Neural cell (in vitro differentiated cells): ENCODE measurements at regions not wholly inside any gene's neighbourhood (a gene's known extent, or its start where the extent isn't known, plus 50 kb on each side); places are given as distances from the start of the nearest gene placed in this dataset.

Experiments
- H2AFZ ChIP-seq: fragments of 200-600, 300-800 bp; sonication (generic), shearing (Covaris generic); 2 replicates; pipeline ENCODE4 v1.6.0; 2014; ENCODE audit warnings: low read depth, mild to moderate bottlenecking, antibody characterized with exemption, low read length, moderate library complexity
- H3F3A ChIP-seq: fragments of 200-600 bp; shearing (Covaris generic); 2 replicates; pipeline ENCODE4 v1.6.1; 2016; ENCODE audit warnings: mild to moderate bottlenecking, moderate library complexity, mixed read lengths, antibody characterized with exemption, low read length; ENCODE audit not compliant: insufficient read depth, poor library complexity, severe bottlenecking
- H3K27ac ChIP-seq: fragments of 200-600, 300-800 bp; sonication (generic), shearing (Covaris generic); 2 replicates; pipeline ENCODE4 v1.5.1; 2014; ENCODE audit warnings: mild to moderate bottlenecking, low read length, moderate library complexity
- H3K27me3 ChIP-seq: fragments of 300-800, 200-600 bp; sonication (generic), shearing (Covaris generic); 2 replicates; pipeline ENCODE4 v1.6.0; 2014; ENCODE audit warnings: mild to moderate bottlenecking, low read depth, low read length, moderate library complexity; ENCODE audit not compliant: insufficient read depth
- H3K36me3 ChIP-seq: fragments of 300-800, 200-600 bp; sonication (generic), shearing (Covaris generic); 2 replicates; pipeline ENCODE4 v1.5.1; 2014; ENCODE audit warnings: mild to moderate bottlenecking, antibody characterized with exemption, low read length, moderate library complexity; ENCODE audit not compliant: insufficient read depth
- H3K4me2 ChIP-seq: fragments of 300-800, 200-600 bp; sonication (generic), shearing (Covaris generic); 2 replicates; pipeline ENCODE4 v1.6.0; 2014; ENCODE audit warnings: mild to moderate bottlenecking, low read length
- H3K4me3 ChIP-seq: fragments of 300-800, 200-600 bp; sonication (generic), shearing (Covaris generic); 2 replicates; pipeline ENCODE4 v1.5.1; 2014; ENCODE audit warnings: mild to moderate bottlenecking, low read length, moderate library complexity
- H3K79me2 ChIP-seq: fragments of 200-600 bp; shearing (Covaris generic); replicated peaks from 2 replicates; pipeline ENCODE4 v1.6.0; 2014; ENCODE audit warnings: mild to moderate bottlenecking, low read length, moderate library complexity; ENCODE audit not compliant: insufficient read depth
- H3K9ac ChIP-seq: fragments of 300-800, 200-600 bp; sonication (generic), shearing (Covaris generic); 2 replicates; pipeline ENCODE4 v1.6.1; 2016; ENCODE audit warnings: mild to moderate bottlenecking, low read length, mixed read lengths
- H3K9me2 ChIP-seq: fragments of 200-600 bp; shearing (Covaris generic); 2 replicates; pipeline ENCODE4 v1.6.1; 2016; ENCODE audit warnings: mild to moderate bottlenecking, low read length, mixed read lengths; ENCODE audit not compliant: insufficient read depth
- H3K9me3 ChIP-seq: fragments of 200-600, 300-800 bp; sonication (generic), shearing (Covaris generic); 2 replicates; pipeline ENCODE4 v1.6.1; 2016; ENCODE audit warnings: mild to moderate bottlenecking, mixed run types, low read length, moderate library complexity, mixed read lengths
- H4K20me1 ChIP-seq: fragments of 200-600 bp; shearing (Covaris generic); 2 replicates; pipeline ENCODE4 v1.6.1; 2016; ENCODE audit warnings: mild to moderate bottlenecking, mixed run types; ENCODE audit not compliant: insufficient read depth
- EP300 ChIP-seq: fragments of 450-650 bp; conservative IDR thresholded peaks from 2 replicates; pipeline ENCODE4 v1.6.1; 2014; ENCODE audit warnings: antibody characterized with exemption, mild to moderate bottlenecking, moderate library complexity; ENCODE audit not compliant: poor library complexity, severe bottlenecking
- EZH2 ChIP-seq: fragments of 200-600, 300-800 bp; shearing (Covaris generic), sonication (generic); IDR thresholded peaks from 2 replicates; pipeline ENCODE4 v1.6.1; 2014; ENCODE audit warnings: antibody characterized with exemption, low read length, borderline replicate concordance, mild to moderate bottlenecking; ENCODE audit not compliant: insufficient read depth, poor library complexity, severe bottlenecking
- MXI1 ChIP-seq: fragments of 450-650 bp; conservative IDR thresholded peaks from 2 replicates; pipeline ENCODE4 v1.6.1; 2014; ENCODE audit warnings: antibody characterized with exemption, mild to moderate bottlenecking; ENCODE audit not compliant: poor library complexity, severe bottlenecking
- POLR2AphosphoS5 ChIP-seq: IDR thresholded peaks from 2 replicates; pipeline ENCODE4 v1.6.1; 2012
- RAD21 ChIP-seq: fragments of 450-650 bp; conservative IDR thresholded peaks from 2 replicates; pipeline ENCODE4 v1.6.1; 2014; ENCODE audit warnings: antibody characterized with exemption, mild to moderate bottlenecking, moderate library complexity
- SMC3 ChIP-seq: fragments of 450-650 bp; conservative IDR thresholded peaks from 2 replicates; pipeline ENCODE4 v1.6.1; 2014; ENCODE audit warnings: antibody characterized with exemption, mild to moderate bottlenecking, moderate library complexity; ENCODE audit not compliant: poor library complexity
- TAF1 ChIP-seq: IDR thresholded peaks from 2 replicates; pipeline ENCODE4 v1.6.1; 2012; ENCODE audit warnings: low read depth
- TF ChIP-seq, protein P1 (sequence below): fragments of 450-650 bp; IDR thresholded peaks from 2 replicates; pipeline ENCODE4 v1.5.1; 2014; ENCODE audit warnings: antibody characterized with exemption, mild to moderate bottlenecking, moderate library complexity; ENCODE audit not compliant: poor library complexity, severe bottlenecking
- TF ChIP-seq, protein P2 (sequence below): IDR thresholded peaks from 2 replicates; pipeline ENCODE4 v1.6.1; 2012; ENCODE audit warnings: borderline replicate concordance

DNA sequence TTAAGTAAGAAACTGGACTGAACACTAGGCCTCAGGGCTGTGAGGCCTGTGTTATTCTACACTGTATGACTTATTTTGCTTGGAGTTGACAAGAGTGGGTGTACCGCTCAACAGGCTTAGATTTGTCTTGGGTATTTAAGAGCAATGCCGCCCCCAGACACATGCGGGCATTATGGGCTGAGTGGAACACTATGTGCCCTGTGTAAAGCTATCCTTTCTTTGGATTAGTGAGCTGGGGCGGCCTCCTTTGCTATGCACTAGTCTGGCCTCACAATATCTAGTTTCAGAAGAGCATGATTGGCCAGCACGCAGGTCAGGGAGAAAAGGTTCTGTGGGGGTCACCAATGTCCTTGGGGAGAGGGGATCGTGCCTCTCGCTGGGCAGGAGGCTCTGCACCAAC is 206.3 kb upstream of the GDNF start:
- no peak overlapping the region for H2AFZ ChIP-seq
- H4K20me1 ChIP-seq, result no peaks in the 10 kb centered on the region
- H3K4me3 ChIP-seq, result no peak overlapping the region
- H3K9ac ChIP-seq, result no peak overlapping the region
- no peak overlapping the region for H3K27ac ChIP-seq
- no peaks in the 10 kb centered on the region for H3K27me3 ChIP-seq
- H3K4me2 ChIP-seq, result no peak overlapping the region
- no peaks in the 10 kb centered on the region for H3K9me3 ChIP-seq
- no peaks in the 10 kb centered on the region for H3K36me3 ChIP-seq
- H3K79me2 ChIP-seq, result no peaks in the 10 kb centered on the region
- H3F3A ChIP-seq, result no peaks in the 10 kb centered on the region
- no peaks in the 10 kb centered on the region for H3K9me2 ChIP-seq
- TF ChIP-seq RAD21, result no peak
- TF ChIP-seq, protein P1, sequence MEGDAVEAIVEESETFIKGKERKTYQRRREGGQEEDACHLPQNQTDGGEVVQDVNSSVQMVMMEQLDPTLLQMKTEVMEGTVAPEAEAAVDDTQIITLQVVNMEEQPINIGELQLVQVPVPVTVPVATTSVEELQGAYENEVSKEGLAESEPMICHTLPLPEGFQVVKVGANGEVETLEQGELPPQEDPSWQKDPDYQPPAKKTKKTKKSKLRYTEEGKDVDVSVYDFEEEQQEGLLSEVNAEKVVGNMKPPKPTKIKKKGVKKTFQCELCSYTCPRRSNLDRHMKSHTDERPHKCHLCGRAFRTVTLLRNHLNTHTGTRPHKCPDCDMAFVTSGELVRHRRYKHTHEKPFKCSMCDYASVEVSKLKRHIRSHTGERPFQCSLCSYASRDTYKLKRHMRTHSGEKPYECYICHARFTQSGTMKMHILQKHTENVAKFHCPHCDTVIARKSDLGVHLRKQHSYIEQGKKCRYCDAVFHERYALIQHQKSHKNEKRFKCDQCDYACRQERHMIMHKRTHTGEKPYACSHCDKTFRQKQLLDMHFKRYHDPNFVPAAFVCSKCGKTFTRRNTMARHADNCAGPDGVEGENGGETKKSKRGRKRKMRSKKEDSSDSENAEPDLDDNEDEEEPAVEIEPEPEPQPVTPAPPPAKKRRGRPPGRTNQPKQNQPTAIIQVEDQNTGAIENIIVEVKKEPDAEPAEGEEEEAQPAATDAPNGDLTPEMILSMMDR, result no peak
- TF ChIP-seq SMC3, result no peak
- no peak for TF ChIP-seq TAF1
- TF ChIP-seq EZH2, result no peak
- no peak for TF ChIP-seq EP300
- TF ChIP-seq MXI1, result no peak
- no peak for TF ChIP-seq POLR2AphosphoS5
- TF ChIP-seq, protein P2, sequence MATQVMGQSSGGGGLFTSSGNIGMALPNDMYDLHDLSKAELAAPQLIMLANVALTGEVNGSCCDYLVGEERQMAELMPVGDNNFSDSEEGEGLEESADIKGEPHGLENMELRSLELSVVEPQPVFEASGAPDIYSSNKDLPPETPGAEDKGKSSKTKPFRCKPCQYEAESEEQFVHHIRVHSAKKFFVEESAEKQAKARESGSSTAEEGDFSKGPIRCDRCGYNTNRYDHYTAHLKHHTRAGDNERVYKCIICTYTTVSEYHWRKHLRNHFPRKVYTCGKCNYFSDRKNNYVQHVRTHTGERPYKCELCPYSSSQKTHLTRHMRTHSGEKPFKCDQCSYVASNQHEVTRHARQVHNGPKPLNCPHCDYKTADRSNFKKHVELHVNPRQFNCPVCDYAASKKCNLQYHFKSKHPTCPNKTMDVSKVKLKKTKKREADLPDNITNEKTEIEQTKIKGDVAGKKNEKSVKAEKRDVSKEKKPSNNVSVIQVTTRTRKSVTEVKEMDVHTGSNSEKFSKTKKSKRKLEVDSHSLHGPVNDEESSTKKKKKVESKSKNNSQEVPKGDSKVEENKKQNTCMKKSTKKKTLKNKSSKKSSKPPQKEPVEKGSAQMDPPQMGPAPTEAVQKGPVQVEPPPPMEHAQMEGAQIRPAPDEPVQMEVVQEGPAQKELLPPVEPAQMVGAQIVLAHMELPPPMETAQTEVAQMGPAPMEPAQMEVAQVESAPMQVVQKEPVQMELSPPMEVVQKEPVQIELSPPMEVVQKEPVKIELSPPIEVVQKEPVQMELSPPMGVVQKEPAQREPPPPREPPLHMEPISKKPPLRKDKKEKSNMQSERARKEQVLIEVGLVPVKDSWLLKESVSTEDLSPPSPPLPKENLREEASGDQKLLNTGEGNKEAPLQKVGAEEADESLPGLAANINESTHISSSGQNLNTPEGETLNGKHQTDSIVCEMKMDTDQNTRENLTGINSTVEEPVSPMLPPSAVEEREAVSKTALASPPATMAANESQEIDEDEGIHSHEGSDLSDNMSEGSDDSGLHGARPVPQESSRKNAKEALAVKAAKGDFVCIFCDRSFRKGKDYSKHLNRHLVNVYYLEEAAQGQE, result no peak

DNA sequence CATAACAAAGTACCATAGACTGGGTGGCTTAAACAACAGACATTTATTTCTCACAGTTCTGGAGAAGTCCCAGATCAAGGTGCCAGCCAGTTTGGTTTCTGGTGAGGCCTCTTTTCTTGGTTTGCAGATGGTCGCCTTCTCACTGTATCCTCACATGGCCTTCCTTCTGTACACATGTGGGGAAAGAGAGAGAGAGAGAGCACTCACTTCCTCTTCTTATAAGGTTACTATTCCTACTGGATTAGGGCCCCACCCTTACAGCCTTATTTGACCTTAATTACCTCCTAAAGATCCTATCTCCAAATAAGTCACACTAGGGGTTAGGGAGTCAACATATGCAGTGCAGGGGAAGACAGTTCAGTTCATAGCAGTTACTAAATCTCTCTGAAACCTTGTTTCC is 205.6 kb upstream of the GDNF start:
- H3K79me2 ChIP-seq, result no peaks in the 10 kb centered on the region
- no peak for TF ChIP-seq EZH2
- no peak for TF ChIP-seq SMC3
- TF ChIP-seq POLR2AphosphoS5, result no peak
- TF ChIP-seq TAF1, result no peak
- TF ChIP-seq, protein P2, result no peak
- TF ChIP-seq MXI1, result no peak
- TF ChIP-seq RAD21, result no peak
- TF ChIP-seq, protein P1, result no peak
- no peak for TF ChIP-seq EP300
- H2AFZ ChIP-seq, result no peak overlapping the region
- H3K9ac ChIP-seq, result no peak overlapping the region
- H3K9me2 ChIP-seq, result no peaks in the 10 kb centered on the region
- no peaks in the 10 kb centered on the region for H3K36me3 ChIP-seq
- H3K27me3 ChIP-seq, result no peaks in the 10 kb centered on the region
- no peak overlapping the region for H3K27ac ChIP-seq
- H3K4me3 ChIP-seq, result no peak overlapping the region
- H3K9me3 ChIP-seq, result no peaks in the 10 kb centered on the region
- H3K4me2 ChIP-seq, result no peak overlapping the region
- no peaks in the 10 kb centered on the region for H3F3A ChIP-seq
- H4K20me1 ChIP-seq, result no peaks in the 10 kb centered on the region
